ENCODE measurements at regions not wholly inside any gene's neighbourhood (a gene's known extent, or its start where the extent isn't known, plus 50 kb on each side); places are given as distances from the start of the nearest gene placed in this dataset.

DNA sequence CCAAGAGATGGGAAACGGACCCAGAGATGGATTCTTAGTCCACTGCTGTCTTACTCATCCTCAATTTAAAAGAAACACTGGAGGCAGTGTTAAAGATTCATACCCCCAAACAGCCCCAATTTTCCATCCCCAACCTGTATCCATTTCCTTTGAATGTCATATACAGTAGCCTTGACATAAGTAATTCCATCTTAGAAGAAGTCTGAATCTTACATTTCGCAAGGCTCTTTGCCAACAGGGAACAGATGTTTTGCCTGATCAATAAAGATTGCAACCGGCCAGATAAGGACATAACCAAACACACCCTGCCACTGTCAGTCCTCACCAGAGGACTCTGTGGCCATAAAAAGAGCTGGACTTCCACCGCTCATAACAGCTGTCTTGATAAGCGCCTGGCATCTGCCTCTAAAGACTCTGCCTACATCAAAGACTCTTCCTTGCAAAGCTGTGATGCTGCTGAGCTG lies 59.0 kb upstream of the MED9 start:
- DNase-seq (ENCODE audit: low read depth) = no peak

GRCh38 chr17:17419166-17419565 lies 57.6 kb upstream of the MED9 start:
- DNase-seq (ENCODE audit: low read depth) = no peak

GRCh38 chr17:17419631-17420030 lies 57.2 kb upstream of the MED9 start:
- DNase-seq (ENCODE audit: low read depth) = no peak

- no peak for DNase-seq (ENCODE audit: low read depth)
These were observed 56.7 kb upstream of the MED9 start for GRCh38 chr17:17420082-17420481.

GRCh38 chr17:17420561-17421269 lies 56.1 kb upstream of the MED9 start:
- DNase-seq (ENCODE audit: low read depth) = no peak

- DNase-seq (ENCODE audit: low read depth) = no peak
These were observed 55.2 kb upstream of the MED9 start for GRCh38 chr17:17421346-17422216.

DNA sequence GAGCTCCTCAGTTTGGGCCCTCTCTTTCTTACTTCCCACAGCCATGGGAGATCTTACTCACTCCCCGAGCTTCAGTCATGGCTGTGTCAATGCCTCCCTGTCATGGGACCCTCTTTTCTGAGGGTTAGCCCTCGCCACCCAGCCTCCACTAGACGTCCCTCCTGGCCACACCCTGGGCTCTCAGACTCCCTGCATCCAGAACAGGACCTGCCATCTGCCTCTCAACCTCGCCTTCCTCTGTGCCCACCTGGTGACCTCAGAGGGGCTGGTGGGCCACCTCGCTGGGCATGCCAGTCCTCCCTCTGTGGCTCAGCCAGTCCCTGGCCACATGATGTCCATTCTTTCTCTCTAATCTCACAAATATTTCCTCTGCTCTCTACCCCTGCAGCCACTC lies 54.6 kb upstream of the MED9 start:
- DNase-seq (ENCODE audit: low read depth) = no peak

- DNase-seq (ENCODE audit: low read depth) = no peak
These were observed 54.2 kb upstream of the MED9 start for GRCh38 chr17:17422641-17423040.

GRCh38 chr17:17423656-17424055 lies 53.1 kb upstream of the MED9 start:
- DNase-seq (ENCODE audit: low read depth) = no peak

GRCh38 chr17:17424552-17424951 lies 52.2 kb upstream of the MED9 start:
- no peak for DNase-seq (ENCODE audit: low read depth)

DNA sequence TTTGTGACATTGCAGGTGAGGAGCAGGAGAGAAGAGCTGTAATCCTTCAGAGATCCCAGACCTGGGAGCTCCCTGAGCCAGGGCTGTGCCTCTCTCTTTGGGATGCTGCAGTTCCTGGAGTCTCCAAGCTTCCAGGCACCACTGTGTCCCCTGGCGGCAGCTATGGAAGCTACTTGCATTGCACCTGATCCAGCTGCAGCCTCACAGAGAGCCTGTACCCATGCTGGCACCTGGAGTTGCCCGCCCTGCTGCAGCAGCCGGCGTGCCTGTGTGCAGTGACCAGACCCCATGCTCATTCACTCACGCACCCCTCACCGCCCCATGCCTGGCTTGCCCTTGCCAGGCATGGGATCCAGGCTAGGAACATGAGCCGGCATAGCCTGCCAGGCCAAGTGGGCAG lies 51.8 kb upstream of the MED9 start:
- DNase-seq (ENCODE audit: low read depth) = no peak

DNA sequence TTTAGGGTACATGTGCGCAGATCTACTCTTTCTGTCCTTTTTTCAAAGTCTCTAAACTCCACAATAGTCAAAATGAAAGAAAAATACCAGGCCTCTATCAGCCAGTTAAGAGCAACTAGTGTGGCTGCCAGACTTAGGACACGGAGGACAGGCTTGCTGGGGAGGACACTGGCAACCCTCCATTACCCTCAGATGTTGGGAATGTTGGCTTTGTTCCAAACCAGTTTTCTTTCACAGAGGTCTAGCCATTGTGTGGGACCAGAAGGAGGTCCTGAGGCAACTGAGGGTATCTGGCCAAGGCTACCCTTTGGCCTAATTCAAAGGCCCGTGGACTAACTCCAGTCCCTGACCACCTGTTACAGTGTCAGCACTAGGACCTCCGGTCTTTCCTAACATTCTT lies 51.2 kb upstream of the MED9 start:
- DNase-seq (ENCODE audit: low read depth) = no peak

- DNase-seq (ENCODE audit: low read depth) = no peak
These were observed 50.6 kb upstream of the MED9 start for GRCh38 chr17:17426184-17426583.

All from stimulated activated CD4-positive, alpha-beta T cell treated with anti-CD3 and anti-CD28 coated beads, Interleukin-2, amount 100 ng/mL, for 4 hours (primary cell).